Psoas muscle (tissue), 7 donors: ENCODE measurements at regions not wholly inside any gene's neighbourhood (a gene's known extent, or its start where the extent isn't known, plus 50 kb on each side); places are given as distances from the start of the nearest gene placed in this dataset.
"Not testable (repeated sequence)": the region's sequence is repeated elsewhere in the genome, so short reads cannot be mapped to it uniquely, and the experiment has no call there.

Experiments used
- ATAC-seq, 4 donors: fragments of 200-7000 bp; cut with Tn5 transposase; one replicate each; pipeline ENCODE4 v1.9.1; 2020; ENCODE audit warnings: moderate library complexity in 3 of 4, mild to moderate bottlenecking in 2 of 4
- DNase-seq, 2 donors: peaks; one replicate each; pipeline ENCODE4 v3.0.0-alpha.2; 2020
- H3K27ac ChIP-seq: fragments of 200-600 bp; one replicate; pipeline ENCODE4 v1.8.0; 2022
- H3K27me3 ChIP-seq, 3 donors: fragments of 200-600 bp in 1 of 3; one replicate each; pipeline versions ENCODE4 v1.6.1 to v1.8.0; 2013 to 2022; ENCODE audit warnings: low read length in 2 of 3, mild to moderate bottlenecking in 2 of 3, moderate library complexity in 1 of 3; ENCODE audit not compliant: insufficient read depth in 3 of 3
- H3K36me3 ChIP-seq, 2 donors: fragments of 200-600 bp in 1 of 2; one replicate each; pipeline versions ENCODE4 v1.6.1 to v1.8.0; 2013 to 2022; ENCODE audit warnings: low read depth in 1 of 2, mild to moderate bottlenecking in 1 of 2, moderate library complexity in 1 of 2; ENCODE audit not compliant: insufficient read depth in 1 of 2
- H3K4me1 ChIP-seq: fragments of 200-600 bp; one replicate; pipeline ENCODE4 v1.8.0; 2022
- H3K4me3 ChIP-seq: fragments of 200-600 bp; one replicate; pipeline ENCODE4 v1.8.0; 2022; ENCODE audit warnings: mild to moderate bottlenecking
- H3K9me3 ChIP-seq: fragments of 200-600 bp; one replicate; pipeline ENCODE4 v1.8.0; 2022
- WGBS, 3 donors: extraction: QIAGEN DNeasy Blood & Tissue Kit; methylation state at CpG; one replicate each; pipeline versions ENCODE4 v1.1.6 to v1.1.7; 2013; 5-methylcytosine and 5-hydroxymethylcytosine counted together
- intact Hi-C, 2 donors: fragments of 100-400 bp; cut with DNase I; formaldehyde crosslinking; loops; one replicate each; pipeline versions ENCODE4 v1.11.0 to v1.14.2; 2022
- TF ChIP-seq, protein P1 (sequence below): fragments of 200-600 bp; IDR thresholded peaks from one replicate; pipeline ENCODE4 v1.8.0; 2022; ENCODE audit warnings: antibody characterized with exemption
- donor health status: healthy with polysubstance abuse.
- donor health status: DM: no; HTN: no; CAD: no; lungs with moderate emphysema.
- donor health status: Bipolar disorder and iron deficiency.
- donor health status: healthy.
- donor health status: DM: yes; HTN: yes; CAD: no.
- donor health status: DM: no; HTN: no; CAD: no.
- donor health status: DM: yes; HTN: yes; CAD: no.

DNA sequence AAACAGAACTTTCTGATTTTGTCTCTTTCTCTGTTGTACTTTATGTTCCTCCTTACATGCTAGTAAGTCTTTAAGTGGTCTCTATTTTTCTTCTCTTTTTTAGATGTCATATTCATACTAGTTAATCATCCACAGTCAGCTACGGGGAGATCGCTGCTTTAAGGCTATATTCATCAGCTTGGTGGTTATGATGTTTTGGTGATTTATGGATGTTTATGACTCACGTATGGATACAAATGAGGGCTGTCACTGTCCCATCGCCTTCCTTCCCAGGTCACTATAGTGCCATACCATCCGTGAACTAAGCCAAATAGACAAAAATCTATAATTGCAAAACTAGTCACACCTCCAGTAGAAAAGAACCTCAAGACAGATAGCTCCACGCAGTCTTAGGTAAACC is 296.8 kb upstream of the AADAT start:
- no peaks in the 10 kb centered on the region for H3K27me3 ChIP-seq
- TF ChIP-seq, protein P1, sequence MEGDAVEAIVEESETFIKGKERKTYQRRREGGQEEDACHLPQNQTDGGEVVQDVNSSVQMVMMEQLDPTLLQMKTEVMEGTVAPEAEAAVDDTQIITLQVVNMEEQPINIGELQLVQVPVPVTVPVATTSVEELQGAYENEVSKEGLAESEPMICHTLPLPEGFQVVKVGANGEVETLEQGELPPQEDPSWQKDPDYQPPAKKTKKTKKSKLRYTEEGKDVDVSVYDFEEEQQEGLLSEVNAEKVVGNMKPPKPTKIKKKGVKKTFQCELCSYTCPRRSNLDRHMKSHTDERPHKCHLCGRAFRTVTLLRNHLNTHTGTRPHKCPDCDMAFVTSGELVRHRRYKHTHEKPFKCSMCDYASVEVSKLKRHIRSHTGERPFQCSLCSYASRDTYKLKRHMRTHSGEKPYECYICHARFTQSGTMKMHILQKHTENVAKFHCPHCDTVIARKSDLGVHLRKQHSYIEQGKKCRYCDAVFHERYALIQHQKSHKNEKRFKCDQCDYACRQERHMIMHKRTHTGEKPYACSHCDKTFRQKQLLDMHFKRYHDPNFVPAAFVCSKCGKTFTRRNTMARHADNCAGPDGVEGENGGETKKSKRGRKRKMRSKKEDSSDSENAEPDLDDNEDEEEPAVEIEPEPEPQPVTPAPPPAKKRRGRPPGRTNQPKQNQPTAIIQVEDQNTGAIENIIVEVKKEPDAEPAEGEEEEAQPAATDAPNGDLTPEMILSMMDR, result no peak
- DNase-seq (no peak), ATAC-seq (no peak)
- intact Hi-C loops, result no loop called here
- 68 to 74% (median 71%) methylated on average over 6 of the region's 6 CpGs for WGBS, 3 donors
- H3K36me3 ChIP-seq, result no peaks in the 10 kb centered on the region
- H3K4me1 ChIP-seq, result no peaks in the 10 kb centered on the region
- no peak overlapping the region for H3K27ac ChIP-seq
- H3K9me3 ChIP-seq, result no peaks in the 10 kb centered on the region
- H3K4me3 ChIP-seq, result no peak overlapping the region

DNA sequence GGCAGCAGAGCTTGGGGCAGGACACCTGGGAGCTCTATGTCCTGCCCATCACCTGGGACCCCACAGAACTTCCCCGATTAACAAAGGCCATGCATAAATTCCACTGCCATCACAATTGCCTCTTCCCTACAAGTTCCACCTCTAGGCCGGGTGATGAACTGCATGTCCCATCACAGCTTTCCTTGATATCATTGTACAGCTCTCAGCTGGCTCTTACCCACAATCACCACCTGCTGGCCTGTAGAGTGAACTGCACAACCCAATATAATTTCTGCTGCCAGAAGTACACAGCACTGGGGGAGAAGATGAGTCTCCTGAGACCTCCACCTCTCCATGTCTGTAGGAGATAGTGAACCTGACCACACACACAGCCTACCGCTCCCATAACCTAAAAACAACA is 285.0 kb upstream of the AADAT start:
- H3K27ac ChIP-seq, result no peak overlapping the region
- 80 to 81% (median 80%) methylated on average over 3 of the region's 3 CpGs for WGBS, 3 donors
- intact Hi-C loops, result no loop called here
- DNase-seq, result no peak
- TF ChIP-seq, protein P1, result peak; percentile 9
- H3K4me3 ChIP-seq, result no peak overlapping the region
- no peaks in the 10 kb centered on the region for H3K4me1 ChIP-seq
- peaks cover 29% of the 10 kb centered on the region for H3K9me3 ChIP-seq
- H3K27me3 ChIP-seq, result no peaks in the 10 kb centered on the region
- no peak for ATAC-seq
- H3K36me3 ChIP-seq, result no peaks in the 10 kb centered on the region

DNA sequence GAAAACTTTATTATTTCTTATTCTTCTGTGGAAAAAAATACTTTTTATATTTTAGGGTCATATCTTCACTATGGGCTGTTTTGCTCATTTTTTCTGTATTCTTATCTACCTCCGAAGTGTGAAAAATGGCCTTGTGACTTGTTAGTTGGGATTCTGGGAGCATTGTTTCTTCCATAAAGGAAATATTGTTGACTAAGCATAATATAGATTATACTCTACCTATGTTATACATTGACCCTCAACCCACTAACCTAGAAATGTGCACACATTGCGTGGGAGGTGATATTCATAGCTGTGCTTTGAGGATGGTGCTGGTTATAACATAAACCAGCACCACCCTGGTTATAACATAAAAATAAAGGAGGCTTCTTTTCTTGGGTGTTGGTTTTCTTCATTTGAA is 259.2 kb upstream of the AADAT start:
- no peaks in the 10 kb centered on the region for H3K27me3 ChIP-seq
- DNase-seq, result no peak
- no peaks in the 10 kb centered on the region for H3K4me1 ChIP-seq
- 81 to 88% (median 87%) methylated on average over 2 of the region's 2 CpGs for WGBS, 3 donors
- no peaks in the 10 kb centered on the region for H3K36me3 ChIP-seq
- intact Hi-C loops, result no loop called here
- ATAC-seq, result no peak
- H3K27ac ChIP-seq, result no peak overlapping the region
- no peak overlapping the region for H3K4me3 ChIP-seq
- H3K9me3 ChIP-seq, result no peaks in the 10 kb centered on the region
- TF ChIP-seq, protein P1, result no peak

DNA sequence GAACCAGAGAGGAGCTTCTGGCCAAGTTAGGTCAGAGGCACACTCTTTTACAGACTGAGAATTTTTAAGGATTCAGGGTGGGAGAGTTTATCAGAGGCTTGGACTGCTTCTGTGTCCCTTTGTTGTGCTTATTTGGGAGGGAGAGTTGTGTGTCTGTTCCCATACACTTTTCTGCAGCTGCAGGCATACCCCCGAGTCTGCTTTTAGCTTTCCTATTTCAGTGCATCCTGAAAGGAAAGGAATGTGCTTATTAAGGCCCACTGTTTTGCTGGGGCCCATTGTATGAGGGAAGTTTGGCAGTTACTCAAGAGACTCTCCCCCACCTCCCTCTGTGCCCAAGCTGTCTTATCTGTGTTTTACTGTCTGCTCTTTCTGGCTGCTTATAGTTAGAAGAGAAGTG is 257.4 kb upstream of the AADAT start:
- H3K27me3 ChIP-seq, H3K9me3 ChIP-seq, ATAC-seq, H3K4me1 ChIP-seq, H3K36me3 ChIP-seq, H3K27ac ChIP-seq, DNase-seq, H3K4me3 ChIP-seq, intact Hi-C loops: not testable (repeated sequence)
- WGBS, 3 donors, result 43 to 67% (median 50%) methylated on average over 1 of the region's 1 CpG

DNA sequence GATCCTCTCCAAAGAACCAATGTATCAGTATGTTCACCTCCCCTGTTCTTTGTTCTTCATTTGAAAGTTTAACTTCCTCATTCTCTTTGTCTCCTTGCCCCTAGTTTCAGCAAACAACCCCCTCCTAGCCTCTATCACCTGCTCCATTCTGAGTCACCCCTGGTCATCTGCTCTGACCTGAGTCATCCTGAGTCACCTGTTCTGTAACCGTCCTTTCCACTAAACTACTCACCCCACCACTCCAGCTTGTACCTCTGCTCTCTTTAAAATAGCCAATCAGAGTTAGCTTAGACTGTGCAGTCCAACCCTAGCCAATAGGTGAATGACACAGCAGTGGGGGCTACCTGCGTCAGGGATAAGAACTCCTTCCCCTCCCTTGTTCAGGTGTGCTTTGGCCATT is 249.8 kb upstream of the AADAT start:
- Histone ChIP-seq H3K4me1 (no peaks in the 10 kb centered on the region), H3K36me3 (no peaks in the 10 kb centered on the region), H3K9me3 (no peaks in the 10 kb centered on the region), H3K27me3 (no peaks in the 10 kb centered on the region), H3K4me3 (no peak overlapping the region), H3K27ac (no peak overlapping the region)
- intact Hi-C loops, result no loop called here
- TF ChIP-seq, protein P1, result no peak
- 87 to 92% (median 89%) methylated on average over 2 of the region's 2 CpGs for WGBS, 3 donors
- no peak for DNase-seq
- no peak for ATAC-seq
